HG03196 (cell line): ENCODE measurements at regions not wholly inside any gene's neighbourhood (a gene's known extent, or its start where the extent isn't known, plus 50 kb on each side); places are given as distances from the start of the nearest gene placed in this dataset.
"Not testable (repeated sequence)": the region's sequence is repeated elsewhere in the genome, so short reads cannot be mapped to it uniquely, and the experiment has no call there.

ENCODE experiments used
- ATAC-seq: cut with Tn5 transposase; IDR thresholded peaks from one replicate; pipeline ENCODE4 v1.9.1; 2021; ENCODE audit not compliant: unreplicated experiment

- ATAC-seq, result no peak
Measured at GRCh38 chr12:88855301-88855700, 275.0 kb upstream of the KITLG start.

- no peak for ATAC-seq
Measured at GRCh38 chr12:88854260-88854659, 274.0 kb upstream of the KITLG start.

- not testable (repeated sequence) for ATAC-seq
Measured at GRCh38 chr12:88847246-88847645, 267.0 kb upstream of the KITLG start.

- ATAC-seq, result no peak
Measured at GRCh38 chr12:88844426-88844825, 264.2 kb upstream of the KITLG start.

GRCh38 chr12:88842314-88842713 is 262.0 kb upstream of the KITLG start:
- no peak for ATAC-seq

GRCh38 chr12:88839486-88839885 is 259.2 kb upstream of the KITLG start:
- no peak for ATAC-seq

- no peak for ATAC-seq
Measured at GRCh38 chr12:88836156-88836555, 255.9 kb upstream of the KITLG start.

GRCh38 chr12:88834226-88834625 is 254.0 kb upstream of the KITLG start:
- ATAC-seq, result no peak

- ATAC-seq, result no peak
Measured at GRCh38 chr12:88833641-88834116, 253.4 kb upstream of the KITLG start.

- ATAC-seq, result not testable (repeated sequence)
Measured at GRCh38 chr12:88828537-88828936, 248.3 kb upstream of the KITLG start.

GRCh38 chr12:88820012-88820411 is 239.7 kb upstream of the KITLG start:
- ATAC-seq, result no peak

GRCh38 chr12:88816201-88816600 is 235.9 kb upstream of the KITLG start:
- ATAC-seq, result no peak

GRCh38 chr12:88814779-88815178 is 234.5 kb upstream of the KITLG start:
- no peak for ATAC-seq

GRCh38 chr12:88812610-88813009 is 232.3 kb upstream of the KITLG start:
- ATAC-seq, result no peak

GRCh38 chr12:88810806-88811205 is 230.5 kb upstream of the KITLG start:
- no peak for ATAC-seq

GRCh38 chr12:88809841-88810240 is 229.6 kb upstream of the KITLG start:
- ATAC-seq, result not testable (repeated sequence)

- no peak for ATAC-seq
Measured at GRCh38 chr12:88805692-88806091, 225.4 kb upstream of the KITLG start.

GRCh38 chr12:88805286-88805685 is 225.0 kb upstream of the KITLG start:
- ATAC-seq, result no peak

- ATAC-seq, result no peak
Measured at GRCh38 chr12:88802096-88802706, 221.9 kb upstream of the KITLG start.

GRCh38 chr12:88801227-88802095 is 221.2 kb upstream of the KITLG start:
- ATAC-seq, result no peak

GRCh38 chr12:88793096-88793495 is 212.8 kb upstream of the KITLG start:
- ATAC-seq, result no peak

GRCh38 chr12:88790231-88790630 is 210.0 kb upstream of the KITLG start:
- ATAC-seq, result no peak
